ENCODE measurements at regions not wholly inside any gene's neighbourhood (a gene's known extent, or its start where the extent isn't known, plus 50 kb on each side); places are given as distances from the start of the nearest gene placed in this dataset.

DNA sequence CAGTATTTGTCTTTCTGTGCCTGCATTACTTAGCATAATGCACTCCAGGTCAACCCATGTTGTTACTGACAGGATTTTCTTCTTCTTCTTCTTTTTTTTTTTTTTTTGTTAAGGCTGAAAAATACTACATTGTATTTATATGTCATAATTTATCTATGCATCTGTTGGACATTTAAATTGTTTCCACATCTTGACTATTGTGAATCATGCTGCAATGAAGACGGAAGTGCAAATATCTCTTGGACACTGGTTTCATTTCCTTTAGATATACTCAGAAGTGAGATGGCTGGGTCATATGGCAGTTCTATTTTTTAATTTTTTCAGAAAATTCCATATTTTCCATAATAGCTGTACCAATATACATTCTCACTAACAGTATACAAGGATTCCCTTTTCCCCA is 272.7 kb upstream of the PMFBP1 start:
- DNase-seq: no peak

DNA sequence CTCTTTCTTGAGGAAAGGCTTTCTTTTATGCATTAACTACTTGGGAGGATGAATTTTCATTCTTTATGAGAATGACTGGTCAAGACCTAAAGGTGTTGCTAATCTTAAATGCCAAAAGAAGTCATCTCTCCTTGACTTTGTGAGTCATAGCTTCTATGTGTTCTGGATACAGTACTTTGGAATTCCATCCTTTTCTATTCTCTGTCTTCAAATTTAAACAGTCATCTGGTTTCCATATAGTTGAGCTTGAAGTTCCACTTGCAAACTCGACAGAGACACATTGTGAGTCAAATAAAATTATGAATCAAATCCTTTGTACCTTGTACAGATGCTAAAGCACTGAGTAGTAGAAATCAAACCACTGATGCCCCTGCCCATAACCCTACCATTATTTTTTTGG is 271.9 kb upstream of the PMFBP1 start:
- DNase-seq: no peak

DNA sequence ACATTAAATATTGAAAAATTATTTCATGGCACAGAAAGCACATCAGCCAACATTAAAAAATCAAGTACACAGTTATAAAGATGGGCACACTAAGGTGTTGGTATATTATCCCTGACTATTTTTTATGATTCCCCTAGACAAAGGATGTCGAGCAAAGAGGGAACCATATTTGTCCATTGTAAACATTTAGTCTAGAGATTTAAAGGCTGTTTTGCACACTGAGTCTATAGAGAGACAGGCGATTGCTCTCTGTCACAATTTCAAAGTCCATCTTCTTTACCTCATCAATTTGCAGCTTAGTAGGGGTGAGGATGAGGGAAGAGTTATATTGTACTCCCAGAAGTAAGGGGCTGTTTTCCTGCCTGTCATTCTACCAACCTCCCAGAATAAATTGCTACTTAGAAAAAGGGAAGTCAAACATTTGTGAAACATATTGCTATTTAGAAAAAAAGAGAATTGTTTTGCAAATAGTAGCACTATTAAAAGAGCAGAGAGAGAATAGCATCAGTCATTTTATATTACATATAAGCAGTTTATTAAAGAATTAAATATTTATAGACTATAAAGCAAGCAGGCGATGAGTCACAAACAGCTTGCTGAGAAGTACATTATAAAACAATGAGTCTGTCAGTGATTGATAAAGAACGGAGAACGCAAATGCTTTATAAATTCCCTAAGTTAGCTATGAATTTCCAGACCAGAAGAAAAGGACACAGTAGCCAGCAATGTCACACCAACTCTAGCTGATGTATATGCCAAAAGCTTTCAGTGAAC is 270.6 kb upstream of the PMFBP1 start:
- no peak for DNase-seq

- DNase-seq: no peak
These were observed 265.9 kb upstream of the PMFBP1 start for GRCh38 chr16:72437891-72438290.

DNA sequence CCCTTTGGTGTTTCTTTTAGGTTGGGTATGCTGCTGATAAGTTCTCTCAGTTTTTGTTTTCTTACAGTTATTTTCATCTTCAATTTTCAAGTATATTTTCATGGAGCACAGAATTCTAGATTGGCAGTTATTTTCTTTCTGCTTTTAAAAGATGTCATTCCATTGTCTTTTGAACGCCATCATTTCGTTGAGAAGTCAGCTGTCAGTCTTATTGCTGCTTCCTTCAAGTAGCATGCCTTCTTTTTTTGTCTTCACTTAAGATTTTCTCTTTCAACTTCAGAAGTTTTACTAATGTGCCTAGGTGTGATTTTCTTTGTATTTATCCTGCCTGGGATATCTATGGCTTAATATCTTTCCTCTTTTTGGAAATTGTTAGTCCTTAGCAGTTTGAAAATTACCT is 262.2 kb upstream of the PMFBP1 start:
- DNase-seq: no peak

DNA sequence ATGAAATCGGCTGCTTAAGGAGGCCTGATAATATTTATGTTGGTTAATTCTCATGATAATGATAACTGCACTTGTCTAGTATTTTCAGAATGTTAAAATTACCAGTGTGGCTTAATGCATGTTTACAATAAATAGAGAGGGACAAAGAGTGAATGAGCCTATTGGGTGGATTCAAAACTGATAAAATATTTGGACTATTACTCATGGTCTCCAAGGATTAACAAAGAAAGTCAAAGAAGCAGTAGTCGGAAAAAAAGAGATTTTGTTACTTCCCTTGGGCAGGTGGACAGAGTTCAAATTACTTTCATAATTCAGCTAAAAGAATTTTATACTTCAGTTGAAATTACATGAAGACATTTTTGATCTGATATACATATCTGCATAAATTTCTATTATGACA is 258.2 kb upstream of the PMFBP1 start:
- DNase-seq: no peak

DNA sequence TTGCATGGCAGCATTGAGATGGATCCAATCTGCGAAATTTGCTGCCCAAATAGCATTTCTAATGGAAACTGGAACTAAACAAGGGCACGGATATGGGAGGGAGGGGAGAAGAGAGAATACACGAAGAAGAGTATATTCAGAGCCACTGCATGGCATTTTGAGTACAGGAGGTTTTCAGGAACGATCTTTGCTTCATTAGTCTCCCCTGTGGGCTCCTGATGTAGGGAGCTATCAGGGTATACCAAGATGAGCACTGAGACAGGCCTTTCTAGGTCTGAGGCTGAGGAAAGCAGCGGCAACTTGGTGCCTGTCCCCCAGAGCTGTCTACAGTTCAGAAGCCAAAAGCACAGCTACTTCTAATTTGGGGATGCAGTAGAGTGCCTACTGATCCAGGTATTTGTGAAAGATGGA is 257.7 kb upstream of the PMFBP1 start:
- no peak for DNase-seq

GRCh38 chr16:72428681-72429376 is 256.9 kb upstream of the PMFBP1 start:
- DNase-seq: no peak

- no peak for DNase-seq
These were observed 255.9 kb upstream of the PMFBP1 start for GRCh38 chr16:72427783-72428331.

DNA sequence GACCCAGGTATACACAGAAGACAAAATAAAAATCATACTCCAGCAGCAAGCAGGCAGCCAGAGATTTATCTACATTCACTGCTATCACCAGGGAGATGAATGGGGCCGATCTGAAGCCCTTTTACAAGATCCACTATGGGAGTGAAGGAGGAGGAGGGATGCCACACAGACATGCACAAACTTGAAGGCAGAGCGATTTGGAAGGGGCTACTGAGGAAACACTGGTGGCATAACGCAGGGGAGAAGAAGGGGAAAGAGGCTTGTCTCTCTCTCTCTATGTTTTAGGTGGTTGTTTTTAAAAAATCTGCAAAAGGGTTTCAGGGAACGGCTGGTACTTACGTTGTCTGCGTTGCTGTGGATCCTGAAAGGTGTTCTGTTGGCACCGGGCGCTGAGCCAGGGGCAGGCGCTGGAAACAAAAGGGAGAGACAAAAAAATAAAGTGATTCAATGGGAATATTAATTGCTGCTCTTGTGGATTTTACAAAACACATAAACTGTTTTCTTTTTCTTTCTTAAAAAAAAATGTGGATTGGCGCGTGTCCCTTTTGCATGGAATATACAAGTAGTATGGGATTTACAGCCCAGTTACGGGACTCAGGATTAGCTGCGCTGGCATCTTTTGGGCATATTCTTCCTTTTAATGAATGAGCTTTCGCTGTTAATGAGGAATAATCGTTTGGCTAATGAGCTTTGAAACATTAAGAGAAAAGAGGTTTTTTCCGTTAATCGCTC is 255.3 kb upstream of the PMFBP1 start:
- DNase-seq: no peak

DNA sequence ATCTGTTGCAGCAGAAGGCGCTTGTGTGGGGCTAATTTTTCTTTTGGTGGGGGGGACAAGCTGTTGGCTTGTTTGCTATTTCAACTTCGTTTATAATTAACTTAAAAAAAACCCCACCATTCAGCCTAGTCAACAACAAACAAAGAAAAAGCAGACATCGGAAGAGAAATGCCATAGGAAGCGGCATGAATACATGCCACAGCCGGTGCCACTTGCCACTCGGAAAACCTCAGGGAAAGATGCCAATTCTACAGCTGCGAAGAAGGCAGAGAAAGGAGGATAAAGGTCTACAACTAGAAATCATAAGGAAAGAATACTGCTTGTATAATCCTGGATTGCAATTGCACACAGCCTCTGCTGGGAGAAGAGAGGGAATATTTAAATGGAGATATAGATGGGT is 254.4 kb upstream of the PMFBP1 start:
- no peak for DNase-seq

DNA sequence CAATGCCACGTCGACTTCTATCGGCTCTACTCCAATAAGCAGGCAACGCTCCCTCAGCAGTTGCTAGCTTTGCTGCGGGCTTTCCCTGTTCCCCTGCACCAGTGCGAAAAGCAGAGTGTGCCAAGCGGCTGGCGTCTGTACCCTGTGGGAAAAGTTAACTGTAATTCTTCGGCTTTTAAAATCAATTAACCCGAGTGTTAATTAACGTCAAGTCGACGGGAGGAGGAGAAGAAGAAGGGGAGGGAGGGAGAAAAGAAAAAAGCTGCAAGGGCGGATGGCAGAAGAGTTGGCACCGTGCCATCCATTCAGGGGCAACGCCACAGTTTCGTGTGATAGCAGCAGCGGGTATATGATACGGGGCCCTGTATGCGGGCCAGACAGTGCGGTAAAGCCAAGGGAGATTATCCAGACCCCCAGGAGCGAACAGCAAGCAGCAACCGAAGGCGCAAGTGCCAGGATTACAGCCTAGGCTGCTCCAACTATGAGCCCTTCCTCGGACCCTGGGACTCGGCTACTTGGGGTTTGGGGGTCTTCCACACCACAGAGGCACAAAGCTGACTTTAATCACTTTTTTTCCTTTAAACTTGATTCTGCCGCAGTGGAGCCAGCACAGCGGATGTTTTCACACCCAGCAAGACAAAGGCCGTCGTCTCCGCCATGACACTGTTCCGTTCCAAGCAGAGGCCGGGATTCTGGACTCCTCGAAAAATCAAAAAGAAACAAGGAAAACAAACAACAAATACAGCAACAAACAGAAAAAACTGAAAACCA is 253.8 kb upstream of the PMFBP1 start:
- no peak for DNase-seq

DNA sequence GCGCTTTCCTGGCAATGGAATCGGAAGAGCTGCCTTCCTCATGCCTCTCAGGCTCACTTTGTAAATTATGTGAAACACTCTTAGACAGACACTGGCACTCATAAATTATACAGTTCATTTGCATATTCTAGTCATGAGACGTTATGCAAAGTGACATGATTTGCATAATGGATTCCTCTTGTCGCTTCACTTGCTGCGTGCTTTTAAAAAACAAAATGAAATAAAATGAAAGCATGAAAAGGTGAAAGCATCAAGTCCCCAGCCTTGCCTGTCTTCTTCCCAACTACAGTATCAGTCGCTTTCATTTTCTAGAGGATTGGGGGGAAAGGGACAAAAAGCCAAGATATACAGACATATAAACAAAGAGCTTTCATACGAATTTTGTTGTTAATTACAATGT is 252.8 kb upstream of the PMFBP1 start:
- DNase-seq: no peak

DNA sequence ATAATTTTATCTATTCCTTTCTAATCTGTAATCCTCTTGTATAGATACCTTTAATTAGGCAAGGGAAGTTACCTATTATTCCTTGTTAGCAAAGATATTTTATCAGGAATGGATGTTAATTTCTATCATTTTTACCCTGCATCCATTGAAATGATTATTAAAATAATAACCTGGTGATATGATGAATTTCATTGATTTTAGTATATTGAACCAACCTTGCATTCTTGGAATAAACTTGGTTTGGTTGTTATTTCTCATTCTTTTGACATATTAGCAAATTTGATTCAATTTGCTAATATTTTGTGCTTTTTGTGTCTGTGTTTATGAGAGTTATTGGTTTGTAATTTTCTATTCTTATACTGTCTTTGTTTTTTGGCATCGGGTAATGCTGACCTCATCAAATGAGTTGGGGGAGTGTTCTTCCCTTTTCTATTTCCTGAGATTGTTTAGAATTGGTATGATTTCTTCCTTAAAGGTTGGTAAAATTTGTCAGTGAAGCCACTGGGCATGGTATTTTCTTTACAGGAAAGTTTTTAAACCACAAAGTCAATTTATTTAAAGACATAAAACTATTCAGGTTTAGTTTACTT is 250.4 kb upstream of the PMFBP1 start:
- no peak for DNase-seq

GRCh38 chr16:72419638-72420037 is 247.7 kb upstream of the PMFBP1 start:
- DNase-seq: no peak

DNA sequence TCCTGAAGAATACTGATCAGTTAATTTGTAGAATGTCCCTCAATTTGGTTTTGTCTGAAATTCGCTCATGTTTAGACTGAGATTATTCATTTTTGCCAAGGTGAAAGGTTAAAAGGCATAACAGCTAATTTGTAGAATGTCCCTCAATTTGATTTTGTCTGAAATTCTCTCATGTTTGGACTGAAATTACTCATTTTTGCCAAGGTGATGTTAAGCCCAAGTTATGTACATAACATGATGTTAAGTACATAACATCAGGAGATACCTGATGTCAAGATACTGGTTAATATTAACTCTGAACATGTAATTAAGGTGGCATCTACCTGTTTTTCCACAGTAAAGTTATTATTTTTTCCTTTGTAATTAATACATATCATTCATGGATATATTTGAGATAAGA is 243.4 kb upstream of the PMFBP1 start:
- DNase-seq: no peak

DNA sequence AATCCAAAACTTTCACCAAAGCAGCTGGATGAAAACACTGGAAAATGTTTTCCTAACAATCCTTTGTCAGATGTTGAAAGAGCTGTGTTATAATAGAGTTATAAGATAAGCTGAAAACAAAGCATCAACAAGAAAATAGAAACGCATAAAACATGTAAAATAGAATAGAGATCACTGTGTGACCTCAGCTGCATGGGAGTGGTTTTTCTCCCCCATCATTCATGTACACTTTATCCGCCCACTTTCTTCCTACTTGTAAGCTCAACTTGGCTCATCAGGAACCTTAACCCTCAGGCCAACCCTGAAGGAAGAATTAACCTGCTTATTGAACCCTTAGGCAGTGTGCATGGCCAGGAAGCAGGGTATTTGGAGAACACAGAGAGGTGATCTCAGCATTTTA is 238.5 kb upstream of the PMFBP1 start:
- no peak for DNase-seq

DNA sequence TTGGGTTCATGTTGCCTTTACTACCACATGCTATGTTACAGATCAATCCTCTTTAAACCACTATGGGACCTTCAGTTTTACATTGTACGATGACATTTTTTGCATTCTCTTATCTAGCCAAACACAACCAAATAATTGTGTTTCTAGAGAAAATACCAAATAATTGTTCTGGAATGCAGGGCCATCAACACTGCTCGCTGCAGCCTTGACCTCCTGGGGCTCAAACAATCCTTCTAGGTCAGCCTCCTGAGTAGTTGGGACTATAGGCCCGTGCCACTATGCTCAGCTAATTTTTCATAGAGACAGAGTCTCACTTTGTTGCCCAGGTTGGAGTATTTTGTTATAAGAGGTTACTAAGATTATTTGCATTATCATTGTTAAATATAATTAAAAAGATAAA is 237.5 kb upstream of the PMFBP1 start:
- DNase-seq: no peak

GRCh38 chr16:72406390-72406789 is 234.4 kb upstream of the PMFBP1 start:
- DNase-seq: no peak

GRCh38 chr16:72404299-72404698 is 232.3 kb upstream of the PMFBP1 start:
- DNase-seq: no peak

GRCh38 chr16:72401084-72401361 is 229.1 kb upstream of the PMFBP1 start:
- no peak for DNase-seq

DNA sequence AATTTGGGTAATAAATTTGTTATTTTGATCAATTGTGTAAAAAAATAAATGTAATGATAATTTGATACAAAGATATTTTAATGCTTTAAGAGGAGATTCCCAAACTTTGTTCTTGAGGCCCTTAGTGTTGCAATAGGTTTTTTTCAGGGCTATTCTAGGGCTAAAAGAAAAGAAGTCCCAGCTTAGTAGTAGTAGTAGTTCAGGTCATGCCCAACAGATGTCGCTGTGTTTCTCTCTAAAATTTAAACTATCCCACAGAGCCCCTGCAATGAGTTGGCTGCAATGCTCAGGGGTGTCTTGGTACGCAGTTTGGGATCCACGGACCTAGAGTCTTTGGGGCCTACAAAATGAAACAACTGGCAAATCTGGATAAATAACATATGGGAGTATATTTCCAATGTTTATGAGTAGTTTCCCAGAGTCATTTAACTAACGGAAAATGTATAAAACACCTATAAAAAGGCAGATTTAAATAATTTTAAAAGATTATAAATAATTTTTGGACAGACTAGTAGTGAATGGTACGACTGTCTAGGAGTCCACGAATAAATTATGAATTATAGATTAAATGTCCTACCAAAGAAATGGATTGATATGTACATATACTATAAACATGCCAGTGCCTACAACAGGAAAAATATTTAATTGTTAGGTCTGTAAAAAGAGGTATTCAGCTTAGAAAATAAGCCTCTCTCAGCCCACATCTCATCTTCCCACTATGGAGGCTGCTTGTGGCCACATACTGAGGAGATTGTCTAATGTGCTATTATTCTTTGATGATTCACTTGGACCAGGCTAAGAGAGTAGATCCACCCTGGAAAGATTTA is 228.5 kb upstream of the PMFBP1 start:
- DNase-seq: peak; percentile 16

All from NCI-H2227 treated with DMSO at 0.1 percent for 48 hours (cell line).